GM12878 (cell line): ENCODE measurements at regions not wholly inside any gene's neighbourhood (a gene's known extent, or its start where the extent isn't known, plus 50 kb on each side); places are given as distances from the start of the nearest gene placed in this dataset.

ENCODE experiments used
- ATAC-seq: fragments of 200-7000 bp; cut with Tn5 transposase; 3 replicates; pipeline ENCODE4 v1.9.1; 2020; ENCODE audit warnings: mild to moderate bottlenecking, moderate library complexity
- BruUV-seq: library from RNA; stranded (reverse); fragments of 400-500 nt; replicated peaks from 2 replicates; lab custom pipeline; 2021; lab: Mats Ljungman, UMichigan
- CTCF ChIA-PET: fragments of 300-600 bp; sonication (Branson Sonifier 250); formaldehyde crosslinking; extraction: SDS; loops from one replicate; lab custom pipeline; 2021; ENCODE audit warnings: inconsistent platforms; lab: Yijun Ruan, JAX
- POLR2A ChIA-PET: fragments of 350-600 bp; formaldehyde crosslinking; extraction: SDS; loops from one replicate; lab custom pipeline; 2021; ENCODE audit warnings: inconsistent platforms; lab: Charles Lee
- RAD21 ChIA-PET: fragments of 300-600 bp; sonication (Branson Sonifier 250); formaldehyde crosslinking; loops from one replicate; lab custom pipeline; 2023; ENCODE audit warnings: antibody characterized with exemption; ENCODE audit not compliant: unreplicated experiment; lab: Charles Lee
- SMC1A ChIA-PET: fragments of 300-600 bp; sonication (Branson Sonifier 250); formaldehyde crosslinking; loops from one replicate; lab custom pipeline; 2023; ENCODE audit not compliant: unreplicated experiment, uncharacterized antibody; lab: Charles Lee
- DNase-seq: peaks from one replicate; pipeline ENCODE4 v3.0.0-alpha.2; 2011; ENCODE audit warnings: low read depth, low spot score
- FAIRE-seq: peaks from 3 replicates; lab custom pipeline; 2011; peaks lifted over from hg19 to GRCh38; lab: Jason Lieb, UNC
- H2AFZ ChIP-seq: 2 replicates; pipeline ENCODE4 v1.6.0; 2011; ENCODE audit warnings: low read depth, low read length, control low read depth; ENCODE audit not compliant: control insufficient read depth
- H3K27ac ChIP-seq: 2 replicates; pipeline ENCODE4 v1.5.1; 2011; ENCODE audit warnings: control low read depth; ENCODE audit not compliant: control insufficient read depth, insufficient read depth
- H3K27me3 ChIP-seq, 2 experiments: replicated peaks in 1 of 2; 2 replicates each; pipeline versions ENCODE4 v1.6.0 to v1.6.1; 2011; ENCODE audit warnings: low read length in 1 of 2; ENCODE audit not compliant: control insufficient read depth in 2 of 2, insufficient read depth in 2 of 2
- H3K36me3 ChIP-seq, 2 experiments: 2 replicates each; pipeline ENCODE4 v1.5.1; 2011; ENCODE audit warnings: low read length in 1 of 2; ENCODE audit not compliant: control insufficient read depth in 2 of 2, insufficient read depth in 2 of 2
- H3K4me1 ChIP-seq: 2 replicates; pipeline ENCODE4 v1.6.1; 2011; ENCODE audit warnings: mild to moderate bottlenecking, low read length, moderate library complexity, mixed read lengths; ENCODE audit not compliant: control insufficient read depth, insufficient read depth
- H3K4me2 ChIP-seq: 2 replicates; pipeline ENCODE4 v1.6.0; 2011; ENCODE audit warnings: control low read depth; ENCODE audit not compliant: control insufficient read depth, insufficient read depth
- H3K4me3 ChIP-seq: fragments of 200-600 bp; sonication (generic); 2 replicates; pipeline ENCODE4 v1.5.1; 2016
- H3K79me2 ChIP-seq: 2 replicates; pipeline ENCODE4 v1.6.0; 2011; ENCODE audit warnings: low read length; ENCODE audit not compliant: control insufficient read depth, insufficient read depth
- H3K9ac ChIP-seq: 2 replicates; pipeline ENCODE4 v1.8.0; 2011; ENCODE audit warnings: low read length, control low read depth, mixed read lengths; ENCODE audit not compliant: control insufficient read depth, insufficient read depth
- H3K9me3 ChIP-seq: replicated peaks from 3 replicates; pipeline ENCODE4 v1.5.1; 2011; ENCODE audit warnings: mild to moderate bottlenecking, low read length; ENCODE audit not compliant: control insufficient read depth, insufficient read depth
- H4K20me1 ChIP-seq: 2 replicates; pipeline ENCODE4 v1.6.0; 2011; ENCODE audit not compliant: control insufficient read depth, insufficient read depth
- ATF7 ChIP-seq: fragments of 450-650 bp; IDR thresholded peaks from 2 replicates; pipeline ENCODE4 v1.6.1; 2016; ENCODE audit warnings: low read depth, mild to moderate bottlenecking
- BACH1 ChIP-seq: fragments of 450-650 bp; IDR thresholded peaks from 2 replicates; pipeline ENCODE4 v1.6.1; 2017; ENCODE audit warnings: mild to moderate bottlenecking, borderline replicate concordance
- CBX3 ChIP-seq: fragments of 200-600 bp; sonication (generic); IDR thresholded peaks from 2 replicates; pipeline ENCODE4 v1.6.1; 2016; ENCODE audit warnings: low read depth, borderline replicate concordance
- CHD1 ChIP-seq: IDR thresholded peaks from 2 replicates; pipeline ENCODE4 v1.6.1; 2012; ENCODE audit warnings: low read depth, low read length, improper control_type of control experiment
- ESRRA ChIP-seq: IDR thresholded peaks from 2 replicates; pipeline ENCODE4 v1.6.1; 2012; ENCODE audit warnings: mild to moderate bottlenecking, low read length, improper control_type of control experiment
- HSF1 ChIP-seq: fragments of 150-350 bp; IDR thresholded peaks from 2 replicates; pipeline ENCODE4 v1.6.1; 2014; ENCODE audit warnings: mild to moderate bottlenecking, low read depth, low read length
- JUNB ChIP-seq: IDR thresholded peaks from 2 replicates; pipeline ENCODE4 v1.6.1; 2016; ENCODE audit warnings: antibody characterized with exemption, mild to moderate bottlenecking
- MXI1 ChIP-seq: fragments of 150-350 bp; IDR thresholded peaks from 2 replicates; pipeline ENCODE4 v1.6.1; 2011; ENCODE audit warnings: low read depth, mild to moderate bottlenecking, inconsistent platforms, low read length, improper control_type of control experiment
- NRF1 ChIP-seq: conservative IDR thresholded peaks from 2 replicates; pipeline ENCODE4 v1.6.1; 2011; ENCODE audit warnings: mild to moderate bottlenecking, low read depth, low read length, improper control_type of control experiment
- POLR2AphosphoS2 ChIP-seq: IDR thresholded peaks from 2 replicates; pipeline ENCODE4 v1.6.1; 2011; ENCODE audit warnings: low read depth, mild to moderate bottlenecking, low read length, improper control_type of control experiment, moderate library complexity
- RBBP5 ChIP-seq: fragments of 200-600 bp; sonication (generic); conservative IDR thresholded peaks from 2 replicates; pipeline ENCODE4 v1.6.1; 2016
- RELA ChIP-seq: fragments of 450-650 bp; IDR thresholded peaks from 2 replicates; pipeline ENCODE4 v1.8.0; 2014; ENCODE audit warnings: borderline replicate concordance; ENCODE audit not compliant: partially characterized antibody
- RFX5 ChIP-seq: IDR thresholded peaks from 2 replicates; pipeline ENCODE4 v1.6.1; 2011; ENCODE audit warnings: low read depth, low read length, improper control_type of control experiment
- RUNX3 ChIP-seq: IDR thresholded peaks from 2 replicates; pipeline ENCODE4 v1.6.1; 2012; ENCODE audit warnings: low read length, inconsistent platforms
- SMC3 ChIP-seq: IDR thresholded peaks from 2 replicates; pipeline ENCODE4 v1.6.1; 2011; ENCODE audit warnings: low read length, improper control_type of control experiment, borderline replicate concordance
- SPI1 ChIP-seq: IDR thresholded peaks from 2 replicates; pipeline ENCODE4 v1.6.1; 2011; ENCODE audit warnings: low read depth, mild to moderate bottlenecking, low read length, moderate library complexity, borderline replicate concordance; ENCODE audit not compliant: insufficient read depth
- STAT1 ChIP-seq: fragments of 450-650 bp; conservative IDR thresholded peaks from 2 replicates; pipeline ENCODE4 v1.6.1; 2014; ENCODE audit warnings: antibody characterized with exemption, mild to moderate bottlenecking
- WRNIP1 ChIP-seq: IDR thresholded peaks from 2 replicates; pipeline ENCODE4 v1.6.1; 2011; ENCODE audit warnings: low read depth, low read length, improper control_type of control experiment, borderline replicate concordance
- WGBS: methylation state at CpG from one replicate; pipeline ENCODE4 v1.1.6; 2016; ENCODE audit warnings: low lambda C conversion rate; ENCODE audit not compliant: insufficient replicate concordance, insufficient coverage; ENCODE audit errors: missing lambda C conversion rate; 5-methylcytosine and 5-hydroxymethylcytosine counted together
- in situ Hi-C: fragments of 300-500 bp; cut with MboI; formaldehyde crosslinking; loops from 9 replicates; pipeline ENCODE4 v1.14.3; 2018; ENCODE audit warnings: mixed read lengths
- intact Hi-C: fragments of 100-400 bp; cut with micrococcal nuclease; formaldehyde crosslinking; loops from one replicate; pipeline ENCODE4 v1.14.2; 2022; ENCODE audit not compliant: unreplicated experiment
- TF ChIP-seq, protein P1 (sequence below): fragments of 150-350 bp; IDR thresholded peaks from 2 replicates; pipeline ENCODE4 v1.6.1; 2016; ENCODE audit warnings: low read depth, low read length
- TF ChIP-seq, protein P2 (sequence below): IDR thresholded peaks from 2 replicates; pipeline ENCODE4 v1.6.1; 2011; ENCODE audit warnings: borderline replicate concordance, low read depth, mild to moderate bottlenecking, moderate library complexity, mixed read lengths, low read length; ENCODE audit not compliant: insufficient read depth; ENCODE audit errors: extremely low read length

DNA sequence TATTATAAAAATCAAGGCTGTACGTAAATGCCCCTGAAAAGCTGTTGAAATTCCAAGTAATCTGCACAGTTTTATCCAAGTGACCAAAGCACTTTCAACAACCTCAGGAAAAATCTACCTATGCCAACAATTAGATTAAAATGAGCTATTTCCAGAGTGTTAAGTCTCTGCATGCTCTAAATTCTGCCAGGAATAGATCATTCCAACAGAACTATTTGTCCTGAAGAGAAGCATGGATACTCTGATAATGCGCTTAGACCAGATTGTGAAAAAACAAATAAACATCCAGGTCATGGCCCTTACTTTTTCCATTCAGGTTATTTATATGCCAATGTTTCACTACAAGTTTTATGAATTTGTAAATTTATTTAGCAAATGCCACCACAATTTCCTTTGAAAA lies 59.1 kb downstream of the PLK2 start:
- ChIA-PET SMC1A (no interaction called here), CTCF (no interaction called here), RAD21 (no interaction called here), POLR2A (no interaction called here)
- no peak overlapping the region for H2AFZ ChIP-seq
- BruUV-seq, result no TSS peak
- no peaks in the 10 kb centered on the region for H3K4me1 ChIP-seq
- no peaks in the 10 kb centered on the region; a peak in 1 of 4 replicates for H3K27me3 ChIP-seq
- no peak overlapping the region for H3K4me2 ChIP-seq
- TF ChIP-seq HSF1 (no peak), NRF1 (no peak), RFX5 (no peak), ATF7 (no peak), POLR2AphosphoS2 (no peak), WRNIP1 (no peak), RELA (no peak), SPI1 (no peak), RBBP5 (no peak), SMC3 (no peak), STAT1 (no peak), JUNB (no peak), MXI1 (no peak), RUNX3 (no peak), CHD1 (no peak), BACH1 (no peak), CBX3 (no peak), ESRRA (no peak)
- TF ChIP-seq, protein P1, sequence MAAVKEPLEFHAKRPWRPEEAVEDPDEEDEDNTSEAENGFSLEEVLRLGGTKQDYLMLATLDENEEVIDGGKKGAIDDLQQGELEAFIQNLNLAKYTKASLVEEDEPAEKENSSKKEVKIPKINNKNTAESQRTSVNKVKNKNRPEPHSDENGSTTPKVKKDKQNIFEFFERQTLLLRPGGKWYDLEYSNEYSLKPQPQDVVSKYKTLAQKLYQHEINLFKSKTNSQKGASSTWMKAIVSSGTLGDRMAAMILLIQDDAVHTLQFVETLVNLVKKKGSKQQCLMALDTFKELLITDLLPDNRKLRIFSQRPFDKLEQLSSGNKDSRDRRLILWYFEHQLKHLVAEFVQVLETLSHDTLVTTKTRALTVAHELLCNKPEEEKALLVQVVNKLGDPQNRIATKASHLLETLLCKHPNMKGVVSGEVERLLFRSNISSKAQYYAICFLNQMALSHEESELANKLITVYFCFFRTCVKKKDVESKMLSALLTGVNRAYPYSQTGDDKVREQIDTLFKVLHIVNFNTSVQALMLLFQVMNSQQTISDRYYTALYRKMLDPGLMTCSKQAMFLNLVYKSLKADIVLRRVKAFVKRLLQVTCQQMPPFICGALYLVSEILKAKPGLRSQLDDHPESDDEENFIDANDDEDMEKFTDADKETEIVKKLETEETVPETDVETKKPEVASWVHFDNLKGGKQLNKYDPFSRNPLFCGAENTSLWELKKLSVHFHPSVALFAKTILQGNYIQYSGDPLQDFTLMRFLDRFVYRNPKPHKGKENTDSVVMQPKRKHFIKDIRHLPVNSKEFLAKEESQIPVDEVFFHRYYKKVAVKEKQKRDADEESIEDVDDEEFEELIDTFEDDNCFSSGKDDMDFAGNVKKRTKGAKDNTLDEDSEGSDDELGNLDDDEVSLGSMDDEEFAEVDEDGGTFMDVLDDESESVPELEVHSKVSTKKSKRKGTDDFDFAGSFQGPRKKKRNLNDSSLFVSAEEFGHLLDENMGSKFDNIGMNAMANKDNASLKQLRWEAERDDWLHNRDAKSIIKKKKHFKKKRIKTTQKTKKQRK, result no peak
- TF ChIP-seq, protein P2, sequence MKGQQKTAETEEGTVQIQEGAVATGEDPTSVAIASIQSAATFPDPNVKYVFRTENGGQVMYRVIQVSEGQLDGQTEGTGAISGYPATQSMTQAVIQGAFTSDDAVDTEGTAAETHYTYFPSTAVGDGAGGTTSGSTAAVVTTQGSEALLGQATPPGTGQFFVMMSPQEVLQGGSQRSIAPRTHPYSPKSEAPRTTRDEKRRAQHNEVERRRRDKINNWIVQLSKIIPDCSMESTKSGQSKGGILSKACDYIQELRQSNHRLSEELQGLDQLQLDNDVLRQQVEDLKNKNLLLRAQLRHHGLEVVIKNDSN, result no peak
- intact Hi-C loops, result no loop called here
- no peak overlapping the region for H3K9ac ChIP-seq
- in situ Hi-C loops, result no loop called here
- 76% methylated on average over 2 of the region's 2 CpGs for WGBS
- H4K20me1 ChIP-seq, result no peaks in the 10 kb centered on the region
- DNase-seq, result no peak
- H3K36me3 ChIP-seq, result no peaks in the 10 kb centered on the region
- no peak overlapping the region for H3K27ac ChIP-seq
- H3K9me3 ChIP-seq, result no peaks in the 10 kb centered on the region
- no peaks in the 10 kb centered on the region for H3K79me2 ChIP-seq
- no peak for ATAC-seq
- H3K4me3 ChIP-seq, result no peak overlapping the region
- no peak for FAIRE-seq
